ENCODE measurements at regions not wholly inside any gene's neighbourhood (a gene's known extent, or its start where the extent isn't known, plus 50 kb on each side); places are given as distances from the start of the nearest gene placed in this dataset.

DNA sequence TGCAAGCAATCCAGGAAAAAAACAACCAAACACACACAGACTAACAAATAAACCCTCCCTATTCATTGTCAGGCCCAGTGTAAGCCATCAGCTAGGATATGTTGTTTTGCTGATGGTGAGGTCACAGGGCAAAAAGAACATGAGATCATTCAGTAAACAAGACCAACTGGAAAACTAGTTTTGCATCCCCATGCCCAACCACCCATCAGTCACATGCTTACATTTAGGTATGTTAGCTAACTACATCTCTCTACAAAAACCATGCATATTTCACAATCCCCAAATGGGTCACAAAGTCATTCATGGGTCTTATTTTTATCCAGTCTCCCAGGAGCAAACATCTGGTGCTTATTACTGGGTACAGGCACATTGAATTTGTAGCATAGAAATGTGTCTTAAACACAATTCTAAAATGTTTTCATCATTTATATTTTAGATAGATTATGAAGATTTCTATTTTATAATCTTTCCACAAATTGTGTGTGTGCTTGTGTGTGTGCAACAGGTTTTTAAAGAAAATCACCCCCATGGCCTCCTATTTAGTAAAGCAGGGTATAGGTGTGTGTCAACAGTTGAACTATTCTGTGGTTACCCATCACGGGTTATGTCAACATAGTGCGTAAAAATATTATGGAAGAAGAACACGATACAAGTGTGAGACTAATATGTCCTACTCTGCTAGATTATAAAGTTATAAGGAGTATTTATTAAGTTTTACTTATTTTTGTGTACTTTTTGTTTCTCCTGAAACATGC is 103.8 kb upstream of the AKR1E2 start:
- TF ChIP-seq CTCF (IDR thresholded peaks at IDR 0.05): no peak
- no peak for TF ChIP-seq POLR2A (IDR thresholded peaks at IDR 0.05)

Measured in testis (tissue), 2 donors.